Esophagus muscularis mucosa (tissue), 3 donors: ENCODE measurements at regions not wholly inside any gene's neighbourhood (a gene's known extent, or its start where the extent isn't known, plus 50 kb on each side); places are given as distances from the start of the nearest gene placed in this dataset.

Experiments
- CTCF ChIP-seq, 3 experiments: fragments of 200-600 bp in 2 of 3; fragments of 450-650 bp in 1 of 3; sonication (generic) in 2 of 3; IDR thresholded peaks; one replicate each; pipeline ENCODE4 v1.5.1; 2017 to 2019; ENCODE audit warnings: antibody characterized with exemption in 3 of 3, mild to moderate bottlenecking in 2 of 3, moderate library complexity in 1 of 3
- POLR2A ChIP-seq: fragments of 450-650 bp; IDR thresholded peaks from one replicate; pipeline ENCODE4 v1.6.1; 2017; ENCODE audit warnings: antibody characterized with exemption, moderate library complexity, mild to moderate bottlenecking, low read depth
- POLR2AphosphoS5 ChIP-seq, 2 donors: sonication (generic); formaldehyde crosslinking; IDR thresholded peaks; one replicate each; pipeline ENCODE4 v1.6.1; 2017; ENCODE audit warnings: antibody characterized with exemption in 2 of 2

GRCh38 chr20:7772371-7772770 lies 167.9 kb downstream of the HAO1 start:
- no peak for TF ChIP-seq CTCF (IDR thresholded peaks at IDR 0.05)
- no peak for TF ChIP-seq POLR2AphosphoS5 (IDR thresholded peaks at IDR 0.05)
- no peak for TF ChIP-seq POLR2A
